GM13977 (cell line): ENCODE measurements at regions not wholly inside any gene's neighbourhood (a gene's known extent, or its start where the extent isn't known, plus 50 kb on each side); places are given as distances from the start of the nearest gene placed in this dataset.

ENCODE experiments used
- DNase-seq: peaks from one replicate; pipeline ENCODE4 v3.0.0; 2012; ENCODE audit warnings: low spot score
- in situ Hi-C: fragments of 300-500 bp; cut with MboI; formaldehyde crosslinking; loops from one replicate; pipeline ENCODE4 v1.12.0; 2022; ENCODE audit warnings: low sequenced_read_pairs, low pct_unique_long_range_greater_than_20kb, mixed read lengths, inconsistent platforms; ENCODE audit not compliant: unreplicated experiment
- TF ChIP-seq, protein P1 (sequence below): IDR thresholded peaks from 2 replicates; pipeline ENCODE4 v1.5.1; 2012; ENCODE audit warnings: mild to moderate bottlenecking, control low read depth; ENCODE audit not compliant: insufficient read depth; ENCODE audit errors: extremely low read depth, missing control alignments

GRCh38 chr17:72063756-72064450 is 56.9 kb upstream of the SOX9 start:
- in situ Hi-C loops: no loop called here
- no peak for DNase-seq
- TF ChIP-seq, protein P1, sequence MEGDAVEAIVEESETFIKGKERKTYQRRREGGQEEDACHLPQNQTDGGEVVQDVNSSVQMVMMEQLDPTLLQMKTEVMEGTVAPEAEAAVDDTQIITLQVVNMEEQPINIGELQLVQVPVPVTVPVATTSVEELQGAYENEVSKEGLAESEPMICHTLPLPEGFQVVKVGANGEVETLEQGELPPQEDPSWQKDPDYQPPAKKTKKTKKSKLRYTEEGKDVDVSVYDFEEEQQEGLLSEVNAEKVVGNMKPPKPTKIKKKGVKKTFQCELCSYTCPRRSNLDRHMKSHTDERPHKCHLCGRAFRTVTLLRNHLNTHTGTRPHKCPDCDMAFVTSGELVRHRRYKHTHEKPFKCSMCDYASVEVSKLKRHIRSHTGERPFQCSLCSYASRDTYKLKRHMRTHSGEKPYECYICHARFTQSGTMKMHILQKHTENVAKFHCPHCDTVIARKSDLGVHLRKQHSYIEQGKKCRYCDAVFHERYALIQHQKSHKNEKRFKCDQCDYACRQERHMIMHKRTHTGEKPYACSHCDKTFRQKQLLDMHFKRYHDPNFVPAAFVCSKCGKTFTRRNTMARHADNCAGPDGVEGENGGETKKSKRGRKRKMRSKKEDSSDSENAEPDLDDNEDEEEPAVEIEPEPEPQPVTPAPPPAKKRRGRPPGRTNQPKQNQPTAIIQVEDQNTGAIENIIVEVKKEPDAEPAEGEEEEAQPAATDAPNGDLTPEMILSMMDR: no peak

DNA sequence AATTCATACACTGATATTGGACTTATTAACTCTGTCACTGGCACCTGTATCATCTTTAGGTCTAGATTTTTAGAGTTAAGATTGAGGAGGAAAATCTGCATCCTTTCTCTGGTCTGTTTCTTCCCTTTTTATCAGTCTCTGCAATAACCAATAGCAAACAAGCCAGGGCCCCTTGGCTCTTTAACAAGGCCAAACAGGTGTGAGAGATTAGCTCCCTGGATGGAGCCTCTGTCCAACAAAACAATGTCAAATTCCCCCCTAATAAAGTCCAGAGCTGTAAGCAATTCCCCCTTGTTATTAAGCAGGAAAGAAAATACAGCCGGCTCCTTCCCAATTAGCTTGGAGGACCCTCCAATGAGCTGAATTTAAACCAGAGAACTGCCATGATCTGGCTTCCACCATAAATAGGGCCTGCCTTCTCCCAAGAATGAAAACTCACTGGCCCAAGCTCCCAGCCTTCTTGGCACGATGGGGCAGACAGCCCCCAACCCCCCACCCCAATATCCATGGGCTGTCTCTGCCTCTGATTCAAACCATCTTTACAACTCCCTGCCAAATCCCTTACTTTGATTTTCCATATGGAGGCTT is 56.1 kb upstream of the SOX9 start:
- in situ Hi-C loops: no loop called here
- DNase-seq: no peak
- TF ChIP-seq, protein P1: no peak

GRCh38 chr17:72065556-72065955 is 55.3 kb upstream of the SOX9 start:
- in situ Hi-C loops: no loop called here
- TF ChIP-seq, protein P1: no peak
- DNase-seq: no peak

DNA sequence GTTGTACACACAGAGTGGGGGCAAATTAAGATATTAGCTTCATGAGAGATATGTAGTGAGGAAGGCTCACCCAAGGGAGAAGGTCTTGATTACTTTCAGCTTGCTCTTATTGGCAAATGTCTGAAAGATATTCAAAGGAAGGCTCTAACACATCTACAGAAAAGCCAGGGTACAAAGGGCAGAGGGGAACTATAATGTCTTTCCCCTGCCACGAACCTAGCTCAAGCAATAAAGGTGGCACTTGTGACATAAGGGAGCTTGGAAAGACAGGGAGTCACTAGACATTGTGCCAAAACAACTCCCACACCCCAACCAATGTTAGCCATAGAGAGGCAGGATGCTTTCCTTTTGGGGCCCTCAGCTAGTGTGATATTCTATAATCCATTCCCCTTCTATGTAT is 52.2 kb upstream of the SOX9 start:
- TF ChIP-seq, protein P1: no peak
- no peak for DNase-seq
- in situ Hi-C loops: no loop called here

DNA sequence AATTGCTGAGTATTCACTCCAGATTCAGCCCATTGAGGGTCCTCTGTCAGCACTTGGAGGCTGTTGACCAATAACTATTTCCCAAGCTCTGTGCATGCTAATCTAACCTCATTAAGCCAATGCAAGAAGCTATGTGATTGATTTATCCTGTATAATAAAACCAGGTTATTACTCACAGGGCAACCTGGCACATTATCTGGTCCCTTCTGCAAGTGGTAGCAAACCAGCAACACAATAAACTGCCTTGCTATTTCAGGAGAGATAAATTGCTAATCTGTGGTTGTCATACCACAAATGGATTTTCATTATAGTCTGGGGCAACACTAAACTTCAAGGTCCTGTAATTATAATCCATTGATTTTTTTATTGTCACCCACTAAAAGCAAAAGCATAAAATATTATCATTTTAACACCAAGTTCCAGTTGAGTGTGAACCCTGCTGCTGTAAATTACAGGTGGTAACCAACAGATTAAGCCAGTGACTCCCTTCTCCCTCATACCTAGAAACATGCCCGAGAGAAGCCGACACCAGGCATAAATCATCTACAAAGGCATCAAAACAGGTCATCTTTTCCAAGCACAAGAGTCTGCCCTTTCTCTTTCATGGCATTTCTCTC is 51.1 kb upstream of the SOX9 start:
- in situ Hi-C loops: no loop called here
- TF ChIP-seq, protein P1: no peak
- DNase-seq: no peak
